Bronchial epithelial cell (primary cell): ENCODE measurements at regions not wholly inside any gene's neighbourhood (a gene's known extent, or its start where the extent isn't known, plus 50 kb on each side); places are given as distances from the start of the nearest gene placed in this dataset.

Experiments used
- DNase-seq: peaks from one replicate; pipeline ENCODE4 v3.0.0-alpha.2; 2010; ENCODE audit warnings: low read depth
- FAIRE-seq: peaks from 2 replicates; lab custom pipeline; 2011; peaks lifted over from hg19 to GRCh38; lab: Jason Lieb, UNC
- H3K27me3 ChIP-seq: 2 replicates; pipeline ENCODE4 v1.5.1; 2011; ENCODE audit warnings: low read length; ENCODE audit not compliant: control insufficient read depth, insufficient read depth
- H3K36me3 ChIP-seq: 2 replicates; pipeline ENCODE4 v1.5.1; 2011; ENCODE audit warnings: low read length; ENCODE audit not compliant: control insufficient read depth, insufficient read depth
- H3K4me3 ChIP-seq: 2 replicates; pipeline ENCODE4 v1.5.1; 2011; ENCODE audit warnings: mild to moderate bottlenecking, low read depth, low read length, control low read depth
- TF ChIP-seq, protein P1 (sequence below): IDR thresholded peaks from 2 replicates; pipeline ENCODE4 v1.5.1; 2011; ENCODE audit warnings: mild to moderate bottlenecking, moderate library complexity, low read length, control low read depth, inconsistent platforms; ENCODE audit not compliant: insufficient read depth, severe bottlenecking

DNA sequence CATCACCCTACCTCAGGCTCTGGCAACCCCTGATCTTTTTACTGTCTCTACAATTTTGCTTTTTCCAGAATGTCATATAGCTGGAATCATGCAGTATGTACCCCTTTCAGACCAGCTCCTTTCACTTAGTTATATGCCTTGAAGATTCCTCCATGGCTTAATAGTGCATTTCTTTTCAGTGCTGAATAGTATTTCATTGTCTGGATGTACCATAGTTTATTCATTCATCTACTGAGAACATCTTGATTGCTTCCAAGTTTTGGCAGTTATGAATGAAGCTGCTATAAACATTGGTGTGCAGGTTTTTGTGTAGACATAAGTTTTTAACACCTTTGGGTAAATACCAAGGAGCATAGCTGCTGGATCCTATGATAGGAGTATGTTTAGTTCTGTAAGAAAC, 50.8 kb upstream of the ANP32A start:
- no peaks in the 10 kb centered on the region for H3K36me3 ChIP-seq
- no peak for DNase-seq
- peaks cover 4% of the 10 kb centered on the region for H3K27me3 ChIP-seq
- no peak overlapping the region for H3K4me3 ChIP-seq
- no peak for FAIRE-seq
- TF ChIP-seq, protein P1, sequence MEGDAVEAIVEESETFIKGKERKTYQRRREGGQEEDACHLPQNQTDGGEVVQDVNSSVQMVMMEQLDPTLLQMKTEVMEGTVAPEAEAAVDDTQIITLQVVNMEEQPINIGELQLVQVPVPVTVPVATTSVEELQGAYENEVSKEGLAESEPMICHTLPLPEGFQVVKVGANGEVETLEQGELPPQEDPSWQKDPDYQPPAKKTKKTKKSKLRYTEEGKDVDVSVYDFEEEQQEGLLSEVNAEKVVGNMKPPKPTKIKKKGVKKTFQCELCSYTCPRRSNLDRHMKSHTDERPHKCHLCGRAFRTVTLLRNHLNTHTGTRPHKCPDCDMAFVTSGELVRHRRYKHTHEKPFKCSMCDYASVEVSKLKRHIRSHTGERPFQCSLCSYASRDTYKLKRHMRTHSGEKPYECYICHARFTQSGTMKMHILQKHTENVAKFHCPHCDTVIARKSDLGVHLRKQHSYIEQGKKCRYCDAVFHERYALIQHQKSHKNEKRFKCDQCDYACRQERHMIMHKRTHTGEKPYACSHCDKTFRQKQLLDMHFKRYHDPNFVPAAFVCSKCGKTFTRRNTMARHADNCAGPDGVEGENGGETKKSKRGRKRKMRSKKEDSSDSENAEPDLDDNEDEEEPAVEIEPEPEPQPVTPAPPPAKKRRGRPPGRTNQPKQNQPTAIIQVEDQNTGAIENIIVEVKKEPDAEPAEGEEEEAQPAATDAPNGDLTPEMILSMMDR, result no peak

DNA sequence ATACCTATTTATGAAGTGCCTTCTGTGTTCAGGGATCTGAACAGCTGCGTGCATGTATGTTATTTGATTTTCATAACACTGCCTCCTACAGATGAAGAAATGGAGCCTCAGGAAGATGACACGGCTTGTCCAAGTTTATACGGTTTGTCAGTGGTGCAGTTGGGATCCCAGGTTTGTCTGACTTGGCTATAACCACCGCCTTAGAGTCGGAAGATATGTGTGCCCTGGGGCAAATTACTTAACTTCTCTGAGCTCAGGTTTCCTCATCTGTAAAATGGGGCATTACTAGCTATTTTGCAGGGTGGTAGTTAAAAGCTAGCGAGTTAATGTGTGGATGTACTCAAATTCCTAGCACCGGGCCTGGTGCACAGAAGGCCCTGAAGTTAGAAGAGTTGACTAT, 54.1 kb upstream of the ANP32A start:
- DNase-seq (no peak), FAIRE-seq (no peak)
- H3K36me3 ChIP-seq, result no peaks in the 10 kb centered on the region
- H3K27me3 ChIP-seq, result peaks cover 4% of the 10 kb centered on the region
- no peak overlapping the region for H3K4me3 ChIP-seq
- TF ChIP-seq, protein P1, result no peak

DNA sequence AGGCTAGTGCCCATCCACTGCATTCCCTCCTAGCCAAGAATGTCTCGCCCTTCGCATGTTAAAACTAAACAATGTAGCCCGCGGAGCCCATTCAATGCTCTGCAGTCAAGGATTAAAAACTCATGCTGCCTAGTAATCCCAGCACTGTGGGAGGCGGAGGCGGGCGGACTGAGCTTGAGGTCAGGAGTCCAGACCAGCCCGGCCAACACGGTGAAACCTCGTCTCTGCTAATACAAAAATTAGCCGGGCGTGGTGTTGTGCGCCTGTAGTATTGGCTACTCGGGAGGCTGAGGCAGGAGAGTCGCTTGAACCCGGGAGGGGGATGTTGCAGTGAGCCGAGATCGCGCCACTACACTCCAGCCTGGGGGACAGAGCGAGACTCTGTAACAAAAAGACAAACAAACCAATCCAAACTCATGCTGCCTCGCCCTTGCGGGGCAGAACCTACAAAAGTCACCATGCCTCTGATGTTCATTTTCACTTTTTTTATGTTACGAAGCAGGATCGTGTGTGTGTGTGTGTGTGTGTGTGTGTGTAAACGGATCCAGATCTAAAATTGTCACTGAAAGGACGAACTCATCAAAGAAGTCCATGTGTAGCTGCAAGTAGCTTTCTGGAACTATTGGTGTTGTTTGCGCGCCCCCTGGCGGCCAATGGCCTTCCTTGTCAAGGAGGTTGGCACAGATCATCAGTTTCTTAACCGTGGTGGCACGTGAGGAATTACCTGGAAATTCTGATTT, 54.8 kb upstream of the SPESP1 start:
- no peak overlapping the region for H3K4me3 ChIP-seq
- TF ChIP-seq, protein P1, result peak; percentile 80
- H3K36me3 ChIP-seq, result no peaks in the 10 kb centered on the region
- FAIRE-seq, result no peak
- peak; percentile 74 for DNase-seq
- H3K27me3 ChIP-seq, result peaks cover 4% of the 10 kb centered on the region

DNA sequence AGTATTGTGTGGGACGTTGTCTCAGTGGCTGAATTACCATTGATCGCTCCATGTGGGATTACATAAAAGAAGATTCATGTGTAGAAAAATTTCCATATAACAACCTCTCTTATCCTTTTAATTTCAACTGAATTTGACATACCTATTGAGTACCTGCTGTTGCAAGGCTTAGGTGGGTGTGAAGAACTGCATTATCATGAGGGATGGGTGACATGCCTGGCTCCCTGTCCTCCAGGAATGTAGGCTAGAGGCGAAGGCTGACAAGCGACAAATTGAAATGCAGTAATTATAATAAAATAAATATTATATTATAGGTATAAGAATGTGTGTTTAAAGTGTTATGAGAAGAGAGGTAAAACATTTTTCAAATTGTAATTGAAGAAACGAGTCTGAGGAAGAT, 52.7 kb upstream of the SPESP1 start:
- DNase-seq (no peak), FAIRE-seq (no peak)
- Histone ChIP-seq H3K36me3 (no peaks in the 10 kb centered on the region), H3K27me3 (peaks cover 4% of the 10 kb centered on the region), H3K4me3 (no peak overlapping the region)
- TF ChIP-seq, protein P1, result no peak

DNA sequence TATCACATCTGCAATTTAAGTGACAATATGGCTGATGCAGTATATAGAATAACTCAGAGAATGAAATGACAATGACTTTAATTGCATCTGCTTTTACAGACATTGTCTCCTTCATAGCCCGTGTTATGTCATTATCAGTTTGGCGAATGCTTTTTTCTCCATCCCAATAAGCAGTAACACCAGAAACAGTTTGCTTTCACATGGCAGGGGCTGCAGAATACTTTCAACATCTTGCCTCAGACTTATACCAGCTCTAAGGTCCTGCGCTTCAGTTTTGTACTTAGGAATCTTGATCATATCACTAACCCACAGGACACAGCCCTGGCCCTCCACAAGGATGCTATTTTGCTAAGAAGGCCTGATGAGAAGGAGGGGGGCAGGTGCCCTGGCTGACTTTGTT, 49.9 kb upstream of the SPESP1 start:
- DNase-seq (no peak), FAIRE-seq (no peak)
- Histone ChIP-seq H3K27me3 (no peaks in the 10 kb centered on the region), H3K4me3 (no peak overlapping the region), H3K36me3 (no peaks in the 10 kb centered on the region)
- TF ChIP-seq, protein P1, result no peak
